Stimulated activated CD8-positive, alpha-beta memory T cell treated with anti-CD3 and anti-CD28 coated beads, Interleukin-15, amount 100 ng/mL, for 4 hours (primary cell): ENCODE measurements at regions not wholly inside any gene's neighbourhood (a gene's known extent, or its start where the extent isn't known, plus 50 kb on each side); places are given as distances from the start of the nearest gene placed in this dataset.

Source experiments
- DNase-seq, 2 donors: peaks; one replicate each; pipeline ENCODE4 v3.0.0-alpha.2; 2020; ENCODE audit warnings: low read depth in 2 of 2

- no peak for DNase-seq
These were observed 60.6 kb upstream of the ADRA1B start for GRCh38 chr5:159855476-159856191.

- no peak for DNase-seq
These were observed 57.4 kb upstream of the ADRA1B start for GRCh38 chr5:159858871-159859270.

- DNase-seq, result no peak
These were observed 55.2 kb upstream of the ADRA1B start for GRCh38 chr5:159861086-159861485.

- DNase-seq, result no peak
These were observed 51.2 kb upstream of the ADRA1B start for GRCh38 chr5:159864885-159865691.

GRCh38 chr5:159866093-159866492, 50.2 kb upstream of the ADRA1B start:
- no peak for DNase-seq
